ENCODE measurements at regions not wholly inside any gene's neighbourhood (a gene's known extent, or its start where the extent isn't known, plus 50 kb on each side); places are given as distances from the start of the nearest gene placed in this dataset.
"Not testable (repeated sequence)": the region's sequence is repeated elsewhere in the genome, so short reads cannot be mapped to it uniquely, and the experiment has no call there.

GRCh38 chr6:21946298-21946783, 350.5 kb downstream of the PRL start:
- DNase-seq (no peak), ATAC-seq (no peak)
- Mint-ChIP-seq H3K36me3 (ENCODE audit: low read depth) (no peaks in the 10 kb centered on the region), H3K27ac (no peak overlapping the region), H3K27me3 (peaks cover 6% of the 10 kb centered on the region), H3K4me1 (no peaks in the 10 kb centered on the region), H3K4me3 (no peak overlapping the region)
- no peaks in the 10 kb centered on the region for H3K9me3 ChIP-seq (ENCODE audit: control insufficient read depth, low read length, poor library complexity, severe bottlenecking)

- not testable (repeated sequence) for H3K27me3 Mint-ChIP-seq; DNase-seq; H3K36me3 Mint-ChIP-seq (ENCODE audit: low read depth); H3K4me1 Mint-ChIP-seq; ATAC-seq; H3K9me3 ChIP-seq (ENCODE audit: control insufficient read depth, low read length, poor library complexity, severe bottlenecking); H3K27ac Mint-ChIP-seq; H3K4me3 Mint-ChIP-seq
These were observed 349.6 kb downstream of the PRL start for GRCh38 chr6:21947227-21947626.

- H3K36me3 Mint-ChIP-seq (ENCODE audit: low read depth) = no peaks in the 10 kb centered on the region
These were observed 349.0 kb downstream of the PRL start for GRCh38 chr6:21947731-21948386.

GRCh38 chr6:21949211-21949801, 347.5 kb downstream of the PRL start:
- Mint-ChIP-seq H3K4me1 (no peaks in the 10 kb centered on the region), H3K27ac (no peak overlapping the region), H3K36me3 (ENCODE audit: low read depth) (no peaks in the 10 kb centered on the region), H3K27me3 (peaks cover 6% of the 10 kb centered on the region), H3K4me3 (no peak overlapping the region)
- ATAC-seq (no peak), DNase-seq (no peak)
- H3K9me3 ChIP-seq (ENCODE audit: control insufficient read depth, low read length, poor library complexity, severe bottlenecking) = no peaks in the 10 kb centered on the region

More at GRCh38 chr6:21947731-21948386, 349.0 kb downstream of the PRL start:
- ATAC-seq (no peak), DNase-seq (no peak)
- H3K4me3 Mint-ChIP-seq = no peak overlapping the region
- no peaks in the 10 kb centered on the region for H3K9me3 ChIP-seq (ENCODE audit: control insufficient read depth, low read length, poor library complexity, severe bottlenecking)
- H3K4me1 Mint-ChIP-seq = no peaks in the 10 kb centered on the region
- H3K27ac Mint-ChIP-seq = no peak overlapping the region
- H3K27me3 Mint-ChIP-seq = peaks cover 6% of the 10 kb centered on the region

- no peak overlapping the region for H3K4me3 Mint-ChIP-seq
- peaks cover 2% of the 10 kb centered on the region for H3K36me3 Mint-ChIP-seq (ENCODE audit: low read depth)
- H3K27ac Mint-ChIP-seq = no peak overlapping the region
- no peak for DNase-seq
- peaks cover 6% of the 10 kb centered on the region for H3K27me3 Mint-ChIP-seq
- no peak for ATAC-seq
- no peaks in the 10 kb centered on the region for H3K9me3 ChIP-seq (ENCODE audit: control insufficient read depth, low read length, poor library complexity, severe bottlenecking)
- H3K4me1 Mint-ChIP-seq = no peaks in the 10 kb centered on the region
These were observed 344.5 kb downstream of the PRL start for GRCh38 chr6:21952367-21952766.

GRCh38 chr6:21953831-21954801, 342.7 kb downstream of the PRL start:
- ATAC-seq (no peak), DNase-seq (no peak)
- H3K9me3 ChIP-seq (ENCODE audit: control insufficient read depth, low read length, poor library complexity, severe bottlenecking) = no peaks in the 10 kb centered on the region
- no peak overlapping the region for H3K27ac Mint-ChIP-seq
- H3K27me3 Mint-ChIP-seq = no peaks in the 10 kb centered on the region
- no peak overlapping the region for H3K4me3 Mint-ChIP-seq
- no peaks in the 10 kb centered on the region for H3K4me1 Mint-ChIP-seq
- peaks cover 2% of the 10 kb centered on the region for H3K36me3 Mint-ChIP-seq (ENCODE audit: low read depth)

GRCh38 chr6:21955053-21955595, 341.7 kb downstream of the PRL start:
- Mint-ChIP-seq H3K27me3 (no peaks in the 10 kb centered on the region), H3K4me1 (no peaks in the 10 kb centered on the region), H3K27ac (no peak overlapping the region), H3K4me3 (no peak overlapping the region), H3K36me3 (ENCODE audit: low read depth) (peaks cover 2% of the 10 kb centered on the region)
- ATAC-seq (no peak), DNase-seq (no peak)
- no peaks in the 10 kb centered on the region for H3K9me3 ChIP-seq (ENCODE audit: control insufficient read depth, low read length, poor library complexity, severe bottlenecking)

GRCh38 chr6:21955951-21956350, 340.9 kb downstream of the PRL start:
- DNase-seq (no peak), ATAC-seq (no peak)
- H3K4me3 Mint-ChIP-seq = no peak overlapping the region
- no peaks in the 10 kb centered on the region for H3K27me3 Mint-ChIP-seq
- H3K36me3 Mint-ChIP-seq (ENCODE audit: low read depth) = peaks cover 2% of the 10 kb centered on the region
- no peak overlapping the region for H3K27ac Mint-ChIP-seq
- H3K4me1 Mint-ChIP-seq = no peaks in the 10 kb centered on the region
- no peaks in the 10 kb centered on the region for H3K9me3 ChIP-seq (ENCODE audit: control insufficient read depth, low read length, poor library complexity, severe bottlenecking)

GRCh38 chr6:21958428-21958827, 338.4 kb downstream of the PRL start:
- ATAC-seq (no peak), DNase-seq (no peak)
- Mint-ChIP-seq H3K4me3 (no peak overlapping the region), H3K36me3 (ENCODE audit: low read depth) (peaks cover 2% of the 10 kb centered on the region), H3K27me3 (no peaks in the 10 kb centered on the region), H3K4me1 (no peaks in the 10 kb centered on the region), H3K27ac (no peak overlapping the region)
- no peaks in the 10 kb centered on the region for H3K9me3 ChIP-seq (ENCODE audit: control insufficient read depth, low read length, poor library complexity, severe bottlenecking)

GRCh38 chr6:21961226-21961625, 335.6 kb downstream of the PRL start:
- ATAC-seq (no peak), DNase-seq (no peak)
- H3K9me3 ChIP-seq (ENCODE audit: control insufficient read depth, low read length, poor library complexity, severe bottlenecking) = no peaks in the 10 kb centered on the region
- no peaks in the 10 kb centered on the region for H3K36me3 Mint-ChIP-seq (ENCODE audit: low read depth)
- H3K27ac Mint-ChIP-seq = no peak overlapping the region
- no peaks in the 10 kb centered on the region for H3K27me3 Mint-ChIP-seq
- no peaks in the 10 kb centered on the region for H3K4me1 Mint-ChIP-seq
- no peak overlapping the region for H3K4me3 Mint-ChIP-seq

GRCh38 chr6:21965016-21965415, 331.8 kb downstream of the PRL start:
- no peaks in the 10 kb centered on the region for H3K4me1 Mint-ChIP-seq
- no peak overlapping the region for H3K27ac Mint-ChIP-seq
- DNase-seq (no peak), ATAC-seq (no peak)
- H3K4me3 Mint-ChIP-seq = no peak overlapping the region
- no peaks in the 10 kb centered on the region for H3K27me3 Mint-ChIP-seq
- no peaks in the 10 kb centered on the region for H3K9me3 ChIP-seq (ENCODE audit: control insufficient read depth, low read length, poor library complexity, severe bottlenecking)
- no peaks in the 10 kb centered on the region for H3K36me3 Mint-ChIP-seq (ENCODE audit: low read depth)

GRCh38 chr6:21965953-21966539, 330.8 kb downstream of the PRL start:
- no peak overlapping the region for H3K27ac Mint-ChIP-seq
- H3K4me1 Mint-ChIP-seq = no peaks in the 10 kb centered on the region
- no peaks in the 10 kb centered on the region for H3K36me3 Mint-ChIP-seq (ENCODE audit: low read depth)
- DNase-seq (no peak), ATAC-seq (no peak)
- no peaks in the 10 kb centered on the region for H3K27me3 Mint-ChIP-seq
- H3K9me3 ChIP-seq (ENCODE audit: control insufficient read depth, low read length, poor library complexity, severe bottlenecking) = no peaks in the 10 kb centered on the region
- H3K4me3 Mint-ChIP-seq = no peak overlapping the region
